Tibial nerve (tissue), 4 donors: ENCODE measurements at regions not wholly inside any gene's neighbourhood (a gene's known extent, or its start where the extent isn't known, plus 50 kb on each side); places are given as distances from the start of the nearest gene placed in this dataset.

Experiments used
- EP300 ChIP-seq, 2 donors: sonication (generic); formaldehyde crosslinking; IDR thresholded peaks; one replicate each; pipeline ENCODE4 v1.6.1; 2017; ENCODE audit warnings: antibody characterized with exemption in 2 of 2, mild to moderate bottlenecking in 1 of 2
- POLR2A ChIP-seq, 2 donors: fragments of 450-650 bp; IDR thresholded peaks; one replicate each; pipeline ENCODE4 v1.6.1; 2017; ENCODE audit warnings: antibody characterized with exemption in 2 of 2, mild to moderate bottlenecking in 2 of 2, moderate library complexity in 2 of 2
- TF ChIP-seq, protein P1 (sequence below), 5 experiments: fragments of 200-600 bp in 3 of 5; fragments of 450-650 bp in 2 of 5; sonication (generic) in 3 of 5; IDR thresholded peaks; one replicate each; pipeline ENCODE4 v1.5.1; 2016 to 2019; ENCODE audit warnings: antibody characterized with exemption in 5 of 5, mild to moderate bottlenecking in 3 of 5, moderate library complexity in 2 of 5

DNA sequence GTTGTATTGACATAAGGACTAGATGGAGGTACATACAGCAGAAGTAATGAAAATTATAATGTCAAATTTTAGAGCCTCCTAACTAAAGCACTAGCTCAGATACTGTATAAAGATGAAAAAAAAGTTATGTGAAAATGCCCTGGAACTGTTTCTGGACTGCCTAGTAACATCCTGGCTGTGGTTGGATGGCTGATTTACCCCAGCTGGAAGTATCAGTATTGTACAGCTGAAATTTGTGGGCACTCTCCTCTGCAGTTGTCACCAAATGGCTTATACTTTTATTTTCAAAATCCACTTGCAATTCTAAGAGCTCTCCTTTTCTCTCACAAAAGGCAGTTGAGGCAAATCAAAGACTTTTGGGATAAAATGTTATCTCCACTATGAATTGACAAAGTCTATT, 239.2 kb downstream of the RPIA start:
- TF ChIP-seq, protein P1, sequence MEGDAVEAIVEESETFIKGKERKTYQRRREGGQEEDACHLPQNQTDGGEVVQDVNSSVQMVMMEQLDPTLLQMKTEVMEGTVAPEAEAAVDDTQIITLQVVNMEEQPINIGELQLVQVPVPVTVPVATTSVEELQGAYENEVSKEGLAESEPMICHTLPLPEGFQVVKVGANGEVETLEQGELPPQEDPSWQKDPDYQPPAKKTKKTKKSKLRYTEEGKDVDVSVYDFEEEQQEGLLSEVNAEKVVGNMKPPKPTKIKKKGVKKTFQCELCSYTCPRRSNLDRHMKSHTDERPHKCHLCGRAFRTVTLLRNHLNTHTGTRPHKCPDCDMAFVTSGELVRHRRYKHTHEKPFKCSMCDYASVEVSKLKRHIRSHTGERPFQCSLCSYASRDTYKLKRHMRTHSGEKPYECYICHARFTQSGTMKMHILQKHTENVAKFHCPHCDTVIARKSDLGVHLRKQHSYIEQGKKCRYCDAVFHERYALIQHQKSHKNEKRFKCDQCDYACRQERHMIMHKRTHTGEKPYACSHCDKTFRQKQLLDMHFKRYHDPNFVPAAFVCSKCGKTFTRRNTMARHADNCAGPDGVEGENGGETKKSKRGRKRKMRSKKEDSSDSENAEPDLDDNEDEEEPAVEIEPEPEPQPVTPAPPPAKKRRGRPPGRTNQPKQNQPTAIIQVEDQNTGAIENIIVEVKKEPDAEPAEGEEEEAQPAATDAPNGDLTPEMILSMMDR (IDR thresholded peaks at IDR 0.05): no peak
- TF ChIP-seq POLR2A (IDR thresholded peaks at IDR 0.05) (no peak), EP300 (IDR thresholded peaks at IDR 0.05) (no peak)
